ENCODE measurements at regions not wholly inside any gene's neighbourhood (a gene's known extent, or its start where the extent isn't known, plus 50 kb on each side); places are given as distances from the start of the nearest gene placed in this dataset.

GRCh38 chr7:15855525-15856109 is 169.1 kb upstream of the MEOX2 start:
- Histone ChIP-seq H3K14ac (replicated peaks; ENCODE audit: low read depth, low read length) (no peak overlapping the region), H3K23ac (ENCODE audit: low read depth, low read length) (no peak overlapping the region), H4K5ac (ENCODE audit: low read depth, low read length) (no peak overlapping the region), H3K9ac (ENCODE audit: low read depth, low read length) (no peak overlapping the region), H2AFZ (replicated peaks; ENCODE audit: low read length, poor library complexity) (no peak overlapping the region), H2BK5ac (ENCODE audit: low read depth, low read length, poor library complexity, severe bottlenecking) (no peak overlapping the region), H4K8ac (ENCODE audit: low read depth in 2 of 2, low read length in 2 of 2) (no peak overlapping the region), H3K56ac (ENCODE audit: extremely low read depth, insufficient read depth, low read length) (no peak overlapping the region), H2BK20ac (ENCODE audit: low read depth, low read length) (no peak overlapping the region), H2BK120ac (ENCODE audit: low read depth, low read length) (no peak overlapping the region), H3K27me3 (ENCODE audit: control insufficient read depth, insufficient read depth, low read length) (no peaks in the 10 kb centered on the region), H2AK9ac (replicated peaks; ENCODE audit: low read depth, low read length, poor library complexity) (no peak overlapping the region), H3K36me3 (ENCODE audit: control insufficient read depth, insufficient read depth, low read length) (no peaks in the 10 kb centered on the region), H3K9me1 (ENCODE audit: insufficient read depth, low read length) (no peaks in the 10 kb centered on the region), H3K9me3 (ENCODE audit: control insufficient read depth, insufficient read depth, low read length) (no peaks in the 10 kb centered on the region), H4K91ac (ENCODE audit: insufficient read depth, low read depth, low read length) (no peak overlapping the region), H2AK5ac (ENCODE audit: low read depth, low read length) (no peak overlapping the region), H3K4ac (ENCODE audit: low read depth, low read length) (no peak overlapping the region), H3K18ac (ENCODE audit: low read depth, low read length) (no peak overlapping the region), H3K4me2 (ENCODE audit: low read depth, low read length) (no peak overlapping the region), H3K4me3 (ENCODE audit: insufficient read depth, low read depth, low read length) (no peak overlapping the region), H2BK15ac (ENCODE audit: low read depth, low read length) (no peak overlapping the region), H3K27ac (ENCODE audit: insufficient read depth, low read length) (no peak overlapping the region), H4K20me1 (ENCODE audit: insufficient read depth, low read length) (no peaks in the 10 kb centered on the region), H3K4me1 (ENCODE audit: control insufficient read depth, insufficient read depth, low read length) (no peaks in the 10 kb centered on the region), H3K79me1 (ENCODE audit: low read depth in 1 of 2, low read length in 2 of 2) (no peaks in the 10 kb centered on the region)
- in situ Hi-C loops (cut with MboI; ENCODE audit: low sequenced_read_pairs) (no loop called here), intact Hi-C loops (cut with micrococcal nuclease) (no loop called here), dilution Hi-C loops (cut with HindIII; ENCODE audit: low sequenced_read_pairs, unreplicated experiment) (no loop called here)
- TF ChIP-seq NFE2L2 (IDR thresholded peaks at IDR 0.05; ENCODE audit: low read depth, low read length) (no peak), MXI1 (IDR thresholded peaks at IDR 0.05; ENCODE audit: borderline replicate concordance, low read depth, low read length) (no peak), RFX5 (IDR thresholded peaks at IDR 0.05; ENCODE audit: low read depth, low read length) (no peak), BHLHE40 (IDR thresholded peaks at IDR 0.05; ENCODE audit: low read depth, low read length) (no peak), MAZ (IDR thresholded peaks at IDR 0.05; ENCODE audit: borderline replicate concordance, low read depth, low read length) (no peak), MAFK (IDR thresholded peaks at IDR 0.05; ENCODE audit: low read depth, low read length) (no peak), CEBPB (IDR thresholded peaks at IDR 0.05; ENCODE audit: low read depth, low read length) (no peak), RAD21 (IDR thresholded peaks at IDR 0.05; ENCODE audit: low read length) (no peak), CHD1 (IDR thresholded peaks at IDR 0.05; ENCODE audit: low read depth, low read length) (no peak), RCOR1 (IDR thresholded peaks at IDR 0.05; ENCODE audit: insufficient replicate concordance, low read length) (no peak)
- ATAC-seq (ENCODE audit: low read depth) (no peak), DNase-seq (no peak)
- POLR2A ChIA-PET (ENCODE audit: unreplicated experiment), result no interaction called here
- CTCF ChIA-PET, result no interaction called here
- no CpG with 5 or more reads among the region's 6 CpGs for WGBS, 2 experiments (ENCODE audit: extremely low coverage in 2 of 2, insufficient read length in 1 of 2)
- BruUV-seq (replicated peaks), result no TSS peak
